ENCODE measurements at regions not wholly inside any gene's neighbourhood (a gene's known extent, or its start where the extent isn't known, plus 50 kb on each side); places are given as distances from the start of the nearest gene placed in this dataset.

GRCh38 chr14:104350463-104351185 is 212.2 kb downstream of the KIF26A start:
- ChIA-PET CTCF (no interaction called here), POLR2A (no interaction called here)
- Histone ChIP-seq H3K36me3 (ENCODE audit: control insufficient read depth in 2 of 2, insufficient read depth in 1 of 2, low read length in 2 of 2) (no peaks in the 10 kb centered on the region), H3K27ac (ENCODE audit: extremely low read depth, low read depth, low read length) (no peak overlapping the region), H3K4me3 (ENCODE audit: low read depth, low read length) (no peak overlapping the region), H3K4me1 (ENCODE audit: control insufficient read depth, insufficient read depth, low read length) (no peaks in the 10 kb centered on the region), H3K9me3 (ENCODE audit: control insufficient read depth, insufficient read depth, low read depth, low read length) (no peaks in the 10 kb centered on the region)
- TF ChIP-seq ZNF146 (tag by site-specific recombination; IDR thresholded peaks at IDR 0.05) (no peak), ZIC2 (tag by site-specific recombination; IDR thresholded peaks at IDR 0.05) (peak; percentile 22; the same call in 1 of the 2 replicates)

- Histone ChIP-seq H3K27ac (ENCODE audit: extremely low read depth, low read depth, low read length) (no peak overlapping the region), H3K4me3 (ENCODE audit: low read depth, low read length) (no peak overlapping the region), H3K4me1 (ENCODE audit: control insufficient read depth, insufficient read depth, low read length) (no peaks in the 10 kb centered on the region), H3K36me3 (ENCODE audit: control insufficient read depth in 2 of 2, insufficient read depth in 1 of 2, low read length in 2 of 2) (no peaks in the 10 kb centered on the region), H3K9me3 (ENCODE audit: control insufficient read depth, insufficient read depth, low read depth, low read length) (no peaks in the 10 kb centered on the region)
- POLR2A ChIA-PET, result no interaction called here
- peak; percentile 35; the same call in 1 of the 2 replicates for TF ChIP-seq SCRT2 (tag by site-specific recombination; IDR thresholded peaks at IDR 0.05)
- no peak for TF ChIP-seq ZNF23 (tag by site-specific recombination; IDR thresholded peaks at IDR 0.05; ENCODE audit: borderline replicate concordance)
- CTCF ChIA-PET, result no interaction called here
Measured at GRCh38 chr14:104351849-104352492, 213.6 kb downstream of the KIF26A start.

GRCh38 chr14:104352493-104353220 is 214.3 kb downstream of the KIF26A start:
- no peak overlapping the region for H3K27ac ChIP-seq (ENCODE audit: extremely low read depth, low read depth, low read length)
- POLR2A ChIA-PET, result no interaction called here
- no peak overlapping the region for H3K4me3 ChIP-seq (ENCODE audit: low read depth, low read length)
- no peaks in the 10 kb centered on the region for H3K9me3 ChIP-seq (ENCODE audit: control insufficient read depth, insufficient read depth, low read depth, low read length)
- CTCF ChIA-PET, result no interaction called here
- no peak for TF ChIP-seq ZNF660 (tag by site-specific recombination; IDR thresholded peaks at IDR 0.05)
- TF ChIP-seq SETDB1 (IDR thresholded peaks at IDR 0.05; ENCODE audit: insufficient read length, low read length), result peak; percentile 23
- H3K4me1 ChIP-seq (ENCODE audit: control insufficient read depth, insufficient read depth, low read length), result no peaks in the 10 kb centered on the region
- H3K36me3 ChIP-seq (ENCODE audit: control insufficient read depth in 2 of 2, insufficient read depth in 1 of 2, low read length in 2 of 2), result no peaks in the 10 kb centered on the region

GRCh38 chr14:104353221-104353920 is 215.0 kb downstream of the KIF26A start:
- Histone ChIP-seq H3K9me3 (ENCODE audit: control insufficient read depth, insufficient read depth, low read depth, low read length) (no peaks in the 10 kb centered on the region), H3K27ac (ENCODE audit: extremely low read depth, low read depth, low read length) (no peak overlapping the region), H3K36me3 (ENCODE audit: control insufficient read depth in 2 of 2, insufficient read depth in 1 of 2, low read length in 2 of 2) (no peaks in the 10 kb centered on the region), H3K4me1 (ENCODE audit: control insufficient read depth, insufficient read depth, low read length) (no peaks in the 10 kb centered on the region), H3K4me3 (ENCODE audit: low read depth, low read length) (no peak overlapping the region)
- CTCF ChIA-PET, result interaction anchor here (0.7 kb wide), 1 partner anchor 353 kb away, joined by 3 read pairs; no protein-coding TSS in a partner anchor
- TF ChIP-seq ZIC2 (tag by site-specific recombination; IDR thresholded peaks at IDR 0.05) (peak; percentile 62; the same call in 1 of the 2 replicates), ZNF514 (tag by site-specific recombination; IDR thresholded peaks at IDR 0.05) (no peak), HIC1 (tag by site-specific recombination; IDR thresholded peaks at IDR 0.05) (no peak), ZFP37 (tag by site-specific recombination; IDR thresholded peaks at IDR 0.05) (no peak), EGR2 (tag by site-specific recombination; IDR thresholded peaks at IDR 0.05; ENCODE audit: low read depth) (no peak)
- POLR2A ChIA-PET, result no interaction called here

All from HEK293 (cell line).